MV-4-11 (cell line): ENCODE measurements at regions not wholly inside any gene's neighbourhood (a gene's known extent, or its start where the extent isn't known, plus 50 kb on each side); places are given as distances from the start of the nearest gene placed in this dataset.

Experiments used
- DNase-seq: peaks from one replicate; lab custom pipeline; 2025; lab: John Stamatoyannopoulos, UW

DNA sequence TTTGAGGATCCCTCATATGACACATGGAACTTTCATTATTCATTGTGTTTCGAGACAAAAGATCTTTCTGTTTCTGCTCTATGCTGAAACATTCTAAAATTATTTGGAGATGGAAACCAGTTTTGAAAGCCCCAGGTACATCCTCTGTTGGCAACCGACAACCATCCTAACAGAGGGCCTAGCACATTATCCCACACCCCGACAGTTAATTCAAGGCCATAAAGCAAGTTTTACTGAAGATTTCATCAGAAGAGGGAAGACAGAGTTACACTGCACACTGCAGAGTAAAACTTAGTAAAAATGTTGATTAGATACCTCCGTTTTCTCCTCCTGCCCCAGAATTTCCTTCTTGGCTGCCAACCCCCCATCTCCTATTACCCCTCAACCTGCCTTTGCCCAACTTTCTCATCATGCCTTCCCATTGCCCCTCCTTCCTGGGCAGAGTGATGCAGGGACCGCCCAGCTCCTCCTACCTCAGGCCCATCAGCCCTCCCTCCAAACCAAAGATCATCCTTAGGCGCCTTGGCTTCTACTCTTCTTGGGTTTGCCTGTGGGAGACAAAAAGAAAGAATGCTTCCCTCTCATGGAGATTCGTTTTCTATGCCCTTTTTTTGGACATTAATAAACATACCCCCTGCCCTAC is 52.9 kb upstream of the CITED4 start:
- DNase-seq: no peak

- no peak for DNase-seq
Measured at GRCh38 chr1:40915581-40915980, 53.4 kb upstream of the CITED4 start.

- DNase-seq: no peak
Measured at GRCh38 chr1:40917995-40918711, 56.0 kb upstream of the CITED4 start.

DNA sequence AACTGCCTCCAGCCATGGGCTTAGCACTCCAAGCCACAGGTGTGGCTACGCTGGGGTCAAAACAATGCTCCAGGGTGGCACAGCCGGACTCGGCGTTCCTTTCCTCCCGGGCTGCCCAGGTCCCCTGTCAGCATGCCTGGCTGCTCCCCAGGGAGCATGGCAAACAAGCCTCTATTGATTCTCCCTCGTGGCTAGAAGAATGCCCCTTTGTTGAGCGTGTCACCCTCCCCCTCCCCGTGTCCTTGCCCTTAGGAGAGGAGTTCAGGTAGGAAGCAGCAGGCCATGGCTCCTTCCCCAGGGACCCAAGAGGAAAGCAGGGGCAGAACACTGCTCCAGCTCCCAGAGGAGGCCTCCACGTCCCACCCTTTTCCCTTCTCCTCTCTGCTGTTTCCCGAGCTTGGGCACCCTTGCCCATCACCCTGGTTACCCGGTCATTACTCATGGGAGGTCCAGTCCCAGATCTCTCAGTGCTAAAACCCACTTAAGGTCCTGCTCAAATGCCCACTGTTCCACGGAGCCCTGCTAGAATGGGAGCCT is 57.4 kb upstream of the CITED4 start:
- no peak for DNase-seq

DNA sequence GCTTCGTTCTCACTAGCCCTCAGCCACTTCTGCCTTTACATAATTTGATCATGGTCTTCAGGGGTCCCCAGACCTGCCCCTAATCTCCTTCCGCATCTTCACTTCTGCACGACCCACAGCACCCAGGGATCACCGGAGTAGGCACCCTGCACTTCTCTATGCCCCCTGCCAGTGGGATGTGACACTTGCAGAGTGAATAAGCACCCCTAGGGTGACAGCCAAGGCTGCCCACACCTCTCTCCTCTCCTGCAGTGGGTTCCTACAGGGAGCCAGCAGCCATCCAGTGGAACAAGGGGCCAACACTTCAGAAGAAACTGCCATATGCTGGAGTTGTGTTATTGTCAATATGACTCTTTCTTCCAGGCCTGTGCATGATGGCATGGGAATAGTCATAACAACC is 58.0 kb upstream of the CTPS1 start:
- DNase-seq: no peak

- DNase-seq: no peak
Measured at GRCh38 chr1:40921981-40922677, 57.4 kb upstream of the CTPS1 start.

DNA sequence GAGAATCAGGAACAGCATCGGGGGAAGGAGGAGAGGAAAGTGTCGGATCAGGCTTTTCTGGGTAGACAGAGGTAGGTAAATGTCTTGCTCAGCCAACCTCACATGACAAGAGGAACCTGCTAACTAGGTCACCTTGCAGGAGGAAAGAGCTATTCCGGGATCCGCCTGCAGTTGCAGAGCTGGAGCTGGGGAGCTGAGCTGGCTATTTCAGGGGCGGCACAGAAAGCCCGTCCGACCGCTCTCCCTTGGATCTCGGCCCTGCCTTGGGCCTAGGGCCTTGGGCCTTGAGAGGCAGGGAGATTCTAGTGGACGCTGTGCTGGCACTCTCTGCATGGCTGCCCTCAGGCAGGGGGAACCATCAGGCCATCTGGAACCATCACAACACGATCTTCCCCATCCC is 56.5 kb upstream of the CTPS1 start:
- no peak for DNase-seq

GRCh38 chr1:40923511-40924020 is 55.9 kb upstream of the CTPS1 start:
- DNase-seq: no peak

- no peak for DNase-seq
Measured at GRCh38 chr1:40924767-40925166, 54.7 kb upstream of the CTPS1 start.

GRCh38 chr1:40925834-40926410 is 53.6 kb upstream of the CTPS1 start:
- no peak for DNase-seq

- peak; percentile 65 for DNase-seq
Measured at GRCh38 chr1:40926441-40926840, 53.1 kb upstream of the CTPS1 start.

- DNase-seq: no peak
Measured at GRCh38 chr1:40927781-40928180, 51.7 kb upstream of the CTPS1 start.

DNA sequence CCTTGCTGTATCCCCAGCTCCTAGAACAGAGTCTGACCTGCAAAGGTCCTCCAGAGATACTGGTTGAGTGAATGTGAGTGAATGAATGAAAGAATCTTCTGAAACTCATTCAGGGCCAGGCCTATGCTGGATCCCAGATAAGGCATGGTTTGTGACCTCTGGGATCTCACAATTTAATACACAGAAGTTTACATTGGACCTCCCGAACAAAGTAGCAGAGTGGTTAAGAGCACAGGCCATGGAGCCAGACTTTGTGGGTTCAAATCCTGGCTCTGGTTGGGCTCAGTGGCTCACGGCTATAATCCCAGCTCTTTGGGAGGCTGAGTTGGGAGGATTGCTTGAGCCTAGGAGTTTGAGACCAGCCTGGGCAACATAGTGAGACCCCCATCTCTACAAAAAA is 50.8 kb upstream of the CTPS1 start:
- DNase-seq: no peak

- DNase-seq: no peak
Measured at GRCh38 chr1:40929155-40929554, 50.3 kb upstream of the CTPS1 start.
